ENCODE measurements at regions not wholly inside any gene's neighbourhood (a gene's known extent, or its start where the extent isn't known, plus 50 kb on each side); places are given as distances from the start of the nearest gene placed in this dataset.

DNA sequence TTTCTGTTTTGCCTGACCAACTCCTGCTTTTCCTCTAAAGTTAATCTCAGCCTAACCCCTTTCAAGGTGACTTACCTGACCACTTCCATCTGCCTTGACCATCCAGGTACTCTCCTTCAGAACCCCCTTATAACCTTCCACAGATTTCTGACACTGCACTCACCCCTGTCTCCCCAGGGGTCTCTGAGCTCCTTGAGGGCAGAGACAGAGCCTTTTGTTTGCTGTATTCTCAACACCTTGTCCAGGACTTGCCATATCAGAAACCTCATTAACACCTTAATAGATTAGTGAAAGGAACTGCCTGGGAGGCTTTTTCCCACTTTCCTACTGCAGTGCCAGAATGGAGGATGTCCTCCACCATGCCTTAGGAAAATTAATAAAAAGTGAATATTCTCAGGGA lies 119.7 kb upstream of the SERPINE2 start (continued):
- TF ChIP-seq, protein P1, sequence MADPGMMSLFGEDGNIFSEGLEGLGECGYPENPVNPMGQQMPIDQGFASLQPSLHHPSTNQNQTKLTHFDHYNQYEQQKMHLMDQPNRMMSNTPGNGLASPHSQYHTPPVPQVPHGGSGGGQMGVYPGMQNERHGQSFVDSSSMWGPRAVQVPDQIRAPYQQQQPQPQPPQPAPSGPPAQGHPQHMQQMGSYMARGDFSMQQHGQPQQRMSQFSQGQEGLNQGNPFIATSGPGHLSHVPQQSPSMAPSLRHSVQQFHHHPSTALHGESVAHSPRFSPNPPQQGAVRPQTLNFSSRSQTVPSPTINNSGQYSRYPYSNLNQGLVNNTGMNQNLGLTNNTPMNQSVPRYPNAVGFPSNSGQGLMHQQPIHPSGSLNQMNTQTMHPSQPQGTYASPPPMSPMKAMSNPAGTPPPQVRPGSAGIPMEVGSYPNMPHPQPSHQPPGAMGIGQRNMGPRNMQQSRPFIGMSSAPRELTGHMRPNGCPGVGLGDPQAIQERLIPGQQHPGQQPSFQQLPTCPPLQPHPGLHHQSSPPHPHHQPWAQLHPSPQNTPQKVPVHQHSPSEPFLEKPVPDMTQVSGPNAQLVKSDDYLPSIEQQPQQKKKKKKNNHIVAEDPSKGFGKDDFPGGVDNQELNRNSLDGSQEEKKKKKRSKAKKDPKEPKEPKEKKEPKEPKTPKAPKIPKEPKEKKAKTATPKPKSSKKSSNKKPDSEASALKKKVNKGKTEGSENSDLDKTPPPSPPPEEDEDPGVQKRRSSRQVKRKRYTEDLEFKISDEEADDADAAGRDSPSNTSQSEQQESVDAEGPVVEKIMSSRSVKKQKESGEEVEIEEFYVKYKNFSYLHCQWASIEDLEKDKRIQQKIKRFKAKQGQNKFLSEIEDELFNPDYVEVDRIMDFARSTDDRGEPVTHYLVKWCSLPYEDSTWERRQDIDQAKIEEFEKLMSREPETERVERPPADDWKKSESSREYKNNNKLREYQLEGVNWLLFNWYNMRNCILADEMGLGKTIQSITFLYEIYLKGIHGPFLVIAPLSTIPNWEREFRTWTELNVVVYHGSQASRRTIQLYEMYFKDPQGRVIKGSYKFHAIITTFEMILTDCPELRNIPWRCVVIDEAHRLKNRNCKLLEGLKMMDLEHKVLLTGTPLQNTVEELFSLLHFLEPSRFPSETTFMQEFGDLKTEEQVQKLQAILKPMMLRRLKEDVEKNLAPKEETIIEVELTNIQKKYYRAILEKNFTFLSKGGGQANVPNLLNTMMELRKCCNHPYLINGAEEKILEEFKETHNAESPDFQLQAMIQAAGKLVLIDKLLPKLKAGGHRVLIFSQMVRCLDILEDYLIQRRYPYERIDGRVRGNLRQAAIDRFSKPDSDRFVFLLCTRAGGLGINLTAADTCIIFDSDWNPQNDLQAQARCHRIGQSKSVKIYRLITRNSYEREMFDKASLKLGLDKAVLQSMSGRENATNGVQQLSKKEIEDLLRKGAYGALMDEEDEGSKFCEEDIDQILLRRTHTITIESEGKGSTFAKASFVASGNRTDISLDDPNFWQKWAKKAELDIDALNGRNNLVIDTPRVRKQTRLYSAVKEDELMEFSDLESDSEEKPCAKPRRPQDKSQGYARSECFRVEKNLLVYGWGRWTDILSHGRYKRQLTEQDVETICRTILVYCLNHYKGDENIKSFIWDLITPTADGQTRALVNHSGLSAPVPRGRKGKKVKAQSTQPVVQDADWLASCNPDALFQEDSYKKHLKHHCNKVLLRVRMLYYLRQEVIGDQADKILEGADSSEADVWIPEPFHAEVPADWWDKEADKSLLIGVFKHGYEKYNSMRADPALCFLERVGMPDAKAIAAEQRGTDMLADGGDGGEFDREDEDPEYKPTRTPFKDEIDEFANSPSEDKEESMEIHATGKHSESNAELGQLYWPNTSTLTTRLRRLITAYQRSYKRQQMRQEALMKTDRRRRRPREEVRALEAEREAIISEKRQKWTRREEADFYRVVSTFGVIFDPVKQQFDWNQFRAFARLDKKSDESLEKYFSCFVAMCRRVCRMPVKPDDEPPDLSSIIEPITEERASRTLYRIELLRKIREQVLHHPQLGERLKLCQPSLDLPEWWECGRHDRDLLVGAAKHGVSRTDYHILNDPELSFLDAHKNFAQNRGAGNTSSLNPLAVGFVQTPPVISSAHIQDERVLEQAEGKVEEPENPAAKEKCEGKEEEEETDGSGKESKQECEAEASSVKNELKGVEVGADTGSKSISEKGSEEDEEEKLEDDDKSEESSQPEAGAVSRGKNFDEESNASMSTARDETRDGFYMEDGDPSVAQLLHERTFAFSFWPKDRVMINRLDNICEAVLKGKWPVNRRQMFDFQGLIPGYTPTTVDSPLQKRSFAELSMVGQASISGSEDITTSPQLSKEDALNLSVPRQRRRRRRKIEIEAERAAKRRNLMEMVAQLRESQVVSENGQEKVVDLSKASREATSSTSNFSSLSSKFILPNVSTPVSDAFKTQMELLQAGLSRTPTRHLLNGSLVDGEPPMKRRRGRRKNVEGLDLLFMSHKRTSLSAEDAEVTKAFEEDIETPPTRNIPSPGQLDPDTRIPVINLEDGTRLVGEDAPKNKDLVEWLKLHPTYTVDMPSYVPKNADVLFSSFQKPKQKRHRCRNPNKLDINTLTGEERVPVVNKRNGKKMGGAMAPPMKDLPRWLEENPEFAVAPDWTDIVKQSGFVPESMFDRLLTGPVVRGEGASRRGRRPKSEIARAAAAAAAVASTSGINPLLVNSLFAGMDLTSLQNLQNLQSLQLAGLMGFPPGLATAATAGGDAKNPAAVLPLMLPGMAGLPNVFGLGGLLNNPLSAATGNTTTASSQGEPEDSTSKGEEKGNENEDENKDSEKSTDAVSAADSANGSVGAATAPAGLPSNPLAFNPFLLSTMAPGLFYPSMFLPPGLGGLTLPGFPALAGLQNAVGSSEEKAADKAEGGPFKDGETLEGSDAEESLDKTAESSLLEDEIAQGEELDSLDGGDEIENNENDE (IDR thresholded peaks at IDR 0.05; ENCODE audit: insufficient replicate concordance, low read length) = no peak
